ENCODE measurements at regions not wholly inside any gene's neighbourhood (a gene's known extent, or its start where the extent isn't known, plus 50 kb on each side); places are given as distances from the start of the nearest gene placed in this dataset.
"Not testable (repeated sequence)": the region's sequence is repeated elsewhere in the genome, so short reads cannot be mapped to it uniquely, and the experiment has no call there.

DNA sequence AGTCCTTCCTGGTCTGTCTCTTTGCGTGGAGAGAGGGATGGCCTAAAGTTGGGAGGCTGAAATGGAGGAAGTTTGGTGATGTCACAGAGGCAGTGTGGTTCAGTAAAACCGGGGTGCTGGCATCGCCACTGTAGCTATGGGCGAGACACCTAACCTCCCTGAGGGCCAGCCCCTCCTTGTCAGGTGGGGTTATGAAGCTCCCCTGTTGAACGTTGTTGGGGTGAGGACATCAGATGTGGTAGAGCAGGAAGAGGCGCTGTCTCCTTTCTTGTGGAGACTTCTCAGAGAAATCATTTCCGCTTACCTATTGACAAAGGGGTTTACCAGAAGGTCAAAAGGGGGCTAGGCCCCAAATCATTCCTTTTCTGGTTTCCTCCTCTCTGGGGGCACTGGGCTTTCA, 294.7 kb downstream of the SIPA1L2 start:
- no peak for DNase-seq

GRCh38 chr1:232334811-232335210, 295.1 kb downstream of the SIPA1L2 start:
- DNase-seq: no peak

DNA sequence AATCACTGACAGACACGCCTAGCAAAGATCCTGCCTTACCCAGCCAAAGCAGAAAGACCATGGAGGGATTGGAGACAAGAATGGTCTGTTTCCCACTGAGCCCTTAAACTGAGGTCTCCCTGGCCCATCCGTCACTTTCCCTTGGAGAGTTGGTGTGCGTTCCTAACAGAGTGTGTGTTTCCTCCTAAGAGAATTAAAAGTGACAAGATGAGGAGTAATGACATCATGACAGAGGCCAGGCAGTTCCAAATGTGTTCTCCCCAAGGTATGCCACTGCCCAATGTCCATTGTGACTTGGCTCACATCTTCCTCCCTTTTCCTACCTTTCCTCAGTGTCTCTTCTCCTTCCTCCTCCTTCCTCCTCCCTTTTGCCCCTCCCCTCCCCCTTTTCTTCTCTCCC, 295.7 kb downstream of the SIPA1L2 start:
- no peak for DNase-seq

GRCh38 chr1:232333419-232333767, 296.5 kb downstream of the SIPA1L2 start:
- no peak for DNase-seq

- DNase-seq: not testable (repeated sequence)
These were observed 297.1 kb downstream of the SIPA1L2 start for GRCh38 chr1:232332710-232333418.

GRCh38 chr1:232329103-232329813, 300.7 kb downstream of the SIPA1L2 start:
- DNase-seq: no peak

DNA sequence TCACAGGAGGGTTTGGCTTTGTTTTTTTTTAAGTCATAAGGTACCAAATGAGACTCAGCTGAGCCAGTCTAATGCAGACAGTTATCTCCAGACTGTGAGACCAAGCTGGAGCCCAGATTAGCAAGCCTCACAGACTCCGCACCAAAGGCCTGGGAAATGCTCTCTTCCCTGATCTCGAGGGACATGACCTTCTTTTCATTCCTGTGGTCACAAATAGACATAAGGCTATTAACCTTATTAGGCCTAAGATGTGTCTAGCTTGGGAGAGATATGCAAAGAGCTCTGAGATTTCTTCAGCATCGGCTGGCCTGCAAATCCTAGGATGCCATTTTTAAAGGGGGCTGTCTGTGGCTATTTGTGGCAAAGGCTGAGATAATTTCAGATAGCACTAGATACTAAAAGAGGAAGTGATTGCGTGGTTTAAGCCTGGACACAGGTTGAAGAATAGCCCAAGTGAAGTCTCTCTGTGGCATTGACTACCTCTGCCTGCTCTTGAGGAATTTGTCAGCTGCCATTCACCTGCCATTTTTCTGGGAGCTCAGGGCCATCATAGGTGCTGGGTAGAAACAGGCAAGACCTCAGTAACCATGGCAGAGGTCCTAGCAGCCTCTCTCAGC, 301.3 kb downstream of the SIPA1L2 start:
- no peak for DNase-seq

- no peak for DNase-seq
These were observed 302.0 kb downstream of the SIPA1L2 start for GRCh38 chr1:232327899-232328298.

DNA sequence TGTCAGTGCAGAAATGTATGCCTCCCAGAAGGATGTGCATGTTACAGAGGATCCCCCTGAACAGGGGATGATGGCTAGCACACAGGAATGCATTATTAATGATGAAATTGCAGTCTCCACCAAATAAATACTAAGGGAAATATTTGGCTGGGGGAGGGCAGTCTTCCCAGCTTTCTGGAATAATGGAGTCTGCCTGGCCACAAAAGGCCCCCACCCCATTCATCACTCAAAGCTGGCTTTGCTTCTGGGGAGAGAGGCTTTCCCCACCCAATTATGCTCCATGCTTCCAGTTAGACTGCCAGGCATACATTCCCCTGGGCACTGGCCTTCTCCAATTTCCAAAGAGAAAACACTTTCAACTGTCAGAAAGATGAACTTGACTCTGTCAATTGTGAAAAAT, 302.7 kb downstream of the SIPA1L2 start:
- DNase-seq: no peak

DNA sequence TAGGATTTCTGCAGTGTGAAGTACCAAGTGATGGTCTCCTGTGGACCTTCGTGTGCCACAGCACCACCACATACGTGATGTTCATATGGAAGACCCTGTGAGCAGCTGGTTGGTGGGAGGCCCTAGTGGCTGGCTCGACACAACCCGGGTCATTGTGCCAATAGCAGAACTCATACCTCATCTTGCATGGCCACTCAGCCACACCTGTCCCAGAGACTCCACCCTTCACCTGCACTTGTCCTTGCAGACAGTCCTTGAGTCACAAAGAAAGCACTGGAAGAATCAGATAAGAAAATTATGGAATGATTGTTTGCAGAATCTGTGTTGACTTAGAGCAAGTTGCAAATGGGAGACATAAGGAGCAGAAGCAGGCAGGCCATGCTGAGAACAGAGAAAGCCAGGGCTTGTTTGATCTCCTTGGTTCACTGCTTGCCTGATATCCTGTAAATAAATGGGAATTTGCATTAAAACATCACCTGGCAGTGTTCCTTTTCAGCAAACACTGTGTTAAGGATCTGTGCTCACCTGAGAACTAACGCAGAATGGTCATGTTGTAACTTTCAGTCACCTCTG, 307.7 kb downstream of the SIPA1L2 start:
- DNase-seq: no peak

DNA sequence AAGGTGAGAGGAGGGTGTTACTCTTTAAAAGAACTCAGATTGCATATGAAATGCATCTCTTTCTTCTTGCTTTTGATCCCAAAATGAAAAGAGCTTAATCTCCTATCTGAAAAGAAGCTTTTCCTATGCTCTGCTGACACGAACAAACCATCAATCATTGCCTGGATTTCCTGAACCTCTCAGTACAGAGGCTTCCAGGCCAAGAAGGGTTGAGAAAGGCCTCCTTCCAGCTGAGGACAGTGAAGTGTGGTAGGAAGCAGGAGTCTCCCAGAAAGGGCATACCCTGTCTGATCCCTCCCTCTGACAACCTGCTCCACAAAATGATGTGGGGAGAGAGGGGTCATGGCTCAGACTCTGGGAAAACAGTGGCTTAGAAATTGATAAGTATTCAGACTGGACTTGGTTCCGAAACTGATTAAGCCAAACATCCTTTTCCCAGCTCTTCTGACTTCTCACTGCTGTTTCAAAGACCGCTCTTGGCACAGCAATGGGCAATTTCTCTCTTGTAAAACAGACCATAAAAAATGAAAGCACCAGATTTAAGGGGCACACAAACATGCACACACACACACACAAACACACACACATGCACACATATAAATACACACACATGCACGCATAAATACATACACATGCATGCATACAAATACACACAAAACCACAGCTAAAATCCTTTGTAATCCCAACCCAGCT, 310.3 kb downstream of the SIPA1L2 start:
- no peak for DNase-seq

DNA sequence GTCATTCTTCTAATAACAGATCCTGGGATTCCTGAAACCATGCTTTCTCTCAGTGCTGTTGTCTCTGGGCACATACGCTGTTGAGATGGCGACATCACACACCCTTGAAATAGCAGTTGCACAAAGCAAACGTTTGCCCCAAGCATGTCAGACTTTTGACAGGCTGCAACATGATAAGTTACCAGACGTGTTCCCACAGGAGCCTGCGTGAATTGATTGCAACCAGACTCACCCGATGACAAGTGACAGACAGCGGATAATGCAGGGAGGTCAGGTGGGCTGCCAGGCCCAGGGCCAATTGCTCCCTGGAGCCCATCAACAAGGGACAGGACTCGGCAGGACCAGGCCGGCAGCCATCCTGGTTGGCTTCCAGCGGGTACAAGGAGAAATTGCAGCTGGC, 310.9 kb downstream of the SIPA1L2 start:
- no peak for DNase-seq

GRCh38 chr1:232318143-232318542, 311.8 kb downstream of the SIPA1L2 start:
- no peak for DNase-seq

GRCh38 chr1:232317350-232317749, 312.6 kb downstream of the SIPA1L2 start:
- DNase-seq: no peak

- no peak for DNase-seq
These were observed 313.1 kb downstream of the SIPA1L2 start for GRCh38 chr1:232316864-232317263.

- not testable (repeated sequence) for DNase-seq
These were observed 316.1 kb downstream of the SIPA1L2 start for GRCh38 chr1:232313876-232314275.

GRCh38 chr1:232310541-232310940, 319.4 kb downstream of the SIPA1L2 start:
- DNase-seq: no peak

DNA sequence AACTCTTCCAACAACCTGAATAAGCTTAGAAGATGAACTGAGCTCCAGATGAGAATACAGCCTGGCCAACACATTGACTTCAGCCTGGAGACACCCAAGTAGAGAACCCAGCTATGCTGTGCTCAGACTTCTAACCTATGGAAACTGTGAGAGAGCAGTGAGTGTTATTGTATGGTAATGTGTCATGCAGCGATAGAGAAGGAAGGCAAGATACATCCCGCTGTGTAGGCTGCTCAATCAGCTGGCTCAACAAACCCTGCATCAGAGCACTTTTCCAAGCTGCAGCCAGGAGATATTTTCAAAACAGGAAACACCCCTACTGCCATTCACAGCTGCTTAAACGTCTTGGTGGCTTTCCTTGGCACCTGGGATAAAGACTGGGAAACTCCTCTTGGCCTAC, 321.3 kb downstream of the SIPA1L2 start:
- no peak for DNase-seq

- no peak for DNase-seq
These were observed 322.5 kb downstream of the SIPA1L2 start for GRCh38 chr1:232307296-232308017.

GRCh38 chr1:232306269-232306961, 323.5 kb downstream of the SIPA1L2 start:
- no peak for DNase-seq

- DNase-seq: no peak
These were observed 324.9 kb downstream of the SIPA1L2 start for GRCh38 chr1:232305050-232305449.

DNA sequence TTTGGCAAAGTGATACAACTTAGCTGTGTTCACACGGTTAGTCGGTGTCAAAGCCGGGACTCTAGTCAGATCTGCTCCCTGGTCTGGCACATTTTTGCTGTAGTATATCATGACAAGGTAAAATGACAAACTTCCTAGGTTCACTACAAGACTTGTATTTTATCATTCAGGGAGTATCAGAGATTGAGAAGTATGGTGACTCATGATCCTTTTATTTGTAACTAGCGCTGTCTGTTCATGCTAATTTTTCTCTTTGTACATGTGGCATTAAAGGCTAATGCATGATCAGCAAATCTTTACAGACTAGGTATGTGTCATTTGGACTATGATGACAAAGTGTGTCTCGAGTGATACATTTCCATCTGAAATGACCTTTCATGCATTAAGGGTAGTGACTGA, 326.7 kb downstream of the SIPA1L2 start:
- no peak for DNase-seq
